Smooth muscle cell (in vitro differentiated cells): ENCODE measurements at regions not wholly inside any gene's neighbourhood (a gene's known extent, or its start where the extent isn't known, plus 50 kb on each side); places are given as distances from the start of the nearest gene placed in this dataset.

ENCODE experiments used
- DNase-seq: peaks from one replicate; lab custom pipeline; 2025; ENCODE audit not compliant: unreplicated experiment; lab: John Stamatoyannopoulos, UW
- H2AFZ ChIP-seq: fragments of 200-600 bp; sonication (generic); 2 replicates; pipeline ENCODE4 v1.6.0; 2016; ENCODE audit warnings: antibody characterized with exemption, low read depth, mild to moderate bottlenecking
- H3F3A ChIP-seq: fragments of 200-600 bp; sonication (generic); 2 replicates; pipeline ENCODE4 v1.6.0; 2017; ENCODE audit warnings: antibody characterized with exemption, low read depth
- H3K27ac ChIP-seq: fragments of 200-600 bp; sonication (generic); 2 replicates; pipeline ENCODE4 v1.5.1; 2016; ENCODE audit warnings: low read depth, mild to moderate bottlenecking
- H3K27me3 ChIP-seq: fragments of 200-600 bp; sonication (generic); 2 replicates; pipeline ENCODE4 v1.6.1; 2016; ENCODE audit warnings: low read depth, mild to moderate bottlenecking
- H3K36me3 ChIP-seq: fragments of 200-600 bp; sonication (generic); 2 replicates; pipeline ENCODE4 v1.5.1; 2016; ENCODE audit warnings: low read depth
- H3K4me1 ChIP-seq: fragments of 200-600 bp; sonication (generic); 2 replicates; pipeline ENCODE4 v1.5.1; 2016; ENCODE audit warnings: low read depth
- H3K4me2 ChIP-seq: fragments of 200-600 bp; sonication (generic); 2 replicates; pipeline ENCODE4 v1.6.0; 2016; ENCODE audit warnings: mild to moderate bottlenecking
- H3K4me3 ChIP-seq: fragments of 200-600 bp; sonication (generic); 2 replicates; pipeline ENCODE4 v1.5.1; 2016; ENCODE audit warnings: mild to moderate bottlenecking
- H3K79me2 ChIP-seq: fragments of 200-600 bp; sonication (generic); 2 replicates; pipeline ENCODE4 v1.6.0; 2016; ENCODE audit warnings: low read depth, mild to moderate bottlenecking
- H3K9ac ChIP-seq: fragments of 200-600 bp; sonication (generic); 2 replicates; pipeline ENCODE4 v1.6.0; 2016; ENCODE audit warnings: low read depth
- H3K9me3 ChIP-seq: fragments of 200-600 bp; sonication (generic); replicated peaks from 2 replicates; pipeline ENCODE4 v1.5.1; 2016; ENCODE audit warnings: low read depth
- H4K20me1 ChIP-seq: fragments of 200-600 bp; sonication (generic); 2 replicates; pipeline ENCODE4 v1.6.0; 2016; ENCODE audit warnings: low read depth
- CTCF ChIP-seq: fragments of 200-600 bp; sonication (generic); IDR thresholded peaks from 2 replicates; pipeline ENCODE4 v1.5.1; 2017; ENCODE audit warnings: borderline replicate concordance, mild to moderate bottlenecking, antibody characterized with exemption; ENCODE audit not compliant: insufficient read depth, poor library complexity, severe bottlenecking
- WGBS: methylation state at CpG from one replicate; pipeline ENCODE4 v1.1.7; 2016; ENCODE audit warnings: low lambda C conversion rate; 5-methylcytosine and 5-hydroxymethylcytosine counted together

GRCh38 chr2:241977557-241978300 lies 108.2 kb downstream of the RTP5 start:
- Histone ChIP-seq H3K27ac (no peak overlapping the region), H3K27me3 (no peaks in the 10 kb centered on the region), H3K79me2 (no peaks in the 10 kb centered on the region), H3F3A (no peaks in the 10 kb centered on the region), H3K4me2 (no peak overlapping the region), H3K9ac (no peak overlapping the region), H2AFZ (no peak overlapping the region), H4K20me1 (no peaks in the 10 kb centered on the region), H3K4me1 (no peaks in the 10 kb centered on the region), H3K36me3 (no peaks in the 10 kb centered on the region), H3K4me3 (no peak overlapping the region), H3K9me3 (no peaks in the 10 kb centered on the region)
- WGBS = 93% methylated on average over 14 of the region's 14 CpGs
- no peak for TF ChIP-seq CTCF
- DNase-seq = no peak

DNA sequence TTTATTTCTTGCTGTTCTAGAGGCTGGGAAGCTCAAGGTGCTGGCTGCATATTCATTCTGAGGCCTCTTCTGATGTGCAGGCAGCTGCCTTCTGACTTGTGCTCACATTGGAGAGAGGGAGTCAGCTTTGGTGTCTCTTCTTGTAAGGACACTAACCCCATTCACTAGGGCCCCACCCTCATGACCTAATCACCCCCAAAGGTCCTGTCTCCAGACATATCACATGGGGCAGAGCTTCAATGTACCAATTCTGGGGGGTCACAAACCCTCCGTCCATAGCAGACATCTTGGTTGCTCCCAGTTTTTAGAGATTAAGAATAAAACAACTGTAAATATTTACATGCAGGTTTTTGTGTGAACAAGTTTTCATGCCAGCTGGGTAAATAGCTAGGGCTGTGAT lies 109.1 kb downstream of the RTP5 start:
- H3K9me3 ChIP-seq = no peaks in the 10 kb centered on the region
- no peak for DNase-seq
- no peaks in the 10 kb centered on the region for H3K36me3 ChIP-seq
- H3K4me3 ChIP-seq = no peak overlapping the region
- H3K4me1 ChIP-seq = no peaks in the 10 kb centered on the region
- WGBS = 100% methylated on average over 1 of the region's 1 CpG
- no peaks in the 10 kb centered on the region for H4K20me1 ChIP-seq
- no peaks in the 10 kb centered on the region for H3K27me3 ChIP-seq
- H2AFZ ChIP-seq = no peak overlapping the region
- no peaks in the 10 kb centered on the region for H3F3A ChIP-seq
- H3K27ac ChIP-seq = no peak overlapping the region
- H3K9ac ChIP-seq = no peak overlapping the region
- TF ChIP-seq CTCF = no peak
- H3K4me2 ChIP-seq = no peak overlapping the region
- no peaks in the 10 kb centered on the region for H3K79me2 ChIP-seq

- TF ChIP-seq CTCF = no peak
- WGBS = 93% methylated on average over 6 of the region's 6 CpGs
Observed at GRCh38 chr2:241980193-241980592, 110.7 kb downstream of the RTP5 start.

More at GRCh38 chr2:241980193-241980592, 110.7 kb downstream of the RTP5 start:
- Histone ChIP-seq H3K4me1 (no peaks in the 10 kb centered on the region), H3K79me2 (no peaks in the 10 kb centered on the region), H3K27me3 (no peaks in the 10 kb centered on the region), H3K4me2 (no peak overlapping the region), H3K9me3 (no peaks in the 10 kb centered on the region), H3K4me3 (no peak overlapping the region), H3F3A (no peaks in the 10 kb centered on the region), H3K9ac (no peak overlapping the region), H3K36me3 (no peaks in the 10 kb centered on the region), H3K27ac (no peak overlapping the region), H2AFZ (no peak overlapping the region), H4K20me1 (no peaks in the 10 kb centered on the region)
- no peak for DNase-seq
